H9 (cell line): ENCODE measurements at regions not wholly inside any gene's neighbourhood (a gene's known extent, or its start where the extent isn't known, plus 50 kb on each side); places are given as distances from the start of the nearest gene placed in this dataset.

Source experiments
- DNase-seq: peaks from one replicate; pipeline ENCODE4 v3.0.0-alpha.2; 2017
- H2AFZ ChIP-seq: one replicate; pipeline ENCODE4 v1.6.1; 2013; ENCODE audit warnings: mild to moderate bottlenecking, low read length, control low read depth, moderate library complexity
- H2AK5ac ChIP-seq: 2 replicates; pipeline ENCODE4 v1.6.1; 2013; ENCODE audit warnings: low read length, control low read depth, mixed read lengths; ENCODE audit not compliant: insufficient read length
- H2BK120ac ChIP-seq: one replicate; pipeline ENCODE4 v1.6.1; 2013; ENCODE audit warnings: low read depth, mild to moderate bottlenecking, low read length, control low read depth, inconsistent platforms; ENCODE audit not compliant: poor library complexity, severe bottlenecking
- H2BK12ac ChIP-seq: 2 replicates; pipeline ENCODE4 v1.6.1; 2013; ENCODE audit warnings: low read length, control low read depth, mixed read lengths, low read depth; ENCODE audit not compliant: insufficient read length
- H2BK15ac ChIP-seq: 2 replicates; pipeline ENCODE4 v1.6.1; 2013; ENCODE audit warnings: low read depth, low read length, control low read depth
- H2BK20ac ChIP-seq: one replicate; pipeline ENCODE4 v1.6.1; 2013; ENCODE audit warnings: low read depth, mild to moderate bottlenecking, low read length, control low read depth, inconsistent platforms; ENCODE audit not compliant: poor library complexity, severe bottlenecking
- H2BK5ac ChIP-seq: 2 replicates; pipeline ENCODE4 v1.6.1; 2013; ENCODE audit warnings: low read length, control low read depth, mixed read lengths; ENCODE audit not compliant: insufficient read length
- H3K14ac ChIP-seq: 2 replicates; pipeline ENCODE4 v1.6.1; 2013; ENCODE audit warnings: low read length, control low read depth; ENCODE audit not compliant: insufficient read depth
- H3K18ac ChIP-seq: 2 replicates; pipeline ENCODE4 v1.6.1; 2013; ENCODE audit warnings: low read depth, mild to moderate bottlenecking, mixed read lengths, low read length, control low read depth; ENCODE audit not compliant: insufficient read length
- H3K23ac ChIP-seq: 2 replicates; pipeline ENCODE4 v1.6.1; 2013; ENCODE audit warnings: low read length, control low read depth, mixed read lengths, low read depth; ENCODE audit not compliant: insufficient read length
- H3K23me2 ChIP-seq: 2 replicates; pipeline ENCODE4 v1.6.1; 2013; ENCODE audit warnings: low read depth, mild to moderate bottlenecking, mixed read lengths, low read length, control low read depth; ENCODE audit not compliant: insufficient read length, poor library complexity, severe bottlenecking
- H3K27ac ChIP-seq: 2 replicates; pipeline ENCODE4 v1.5.1; 2013; ENCODE audit warnings: low read length, control low read depth, mixed read lengths, low read depth; ENCODE audit not compliant: insufficient read length
- H3K27me3 ChIP-seq: 2 replicates; pipeline ENCODE4 v1.6.1; 2013; ENCODE audit warnings: low read length, control low read depth, inconsistent platforms; ENCODE audit not compliant: insufficient read depth
- H3K4ac ChIP-seq: 2 replicates; pipeline ENCODE4 v1.6.1; 2013; ENCODE audit warnings: low read depth, mild to moderate bottlenecking, control low read depth, inconsistent platforms, low read length, moderate library complexity
- H3K4me1 ChIP-seq: 2 replicates; pipeline ENCODE4 v1.6.1; 2013; ENCODE audit warnings: low read length, control low read depth, inconsistent platforms; ENCODE audit not compliant: insufficient read depth
- H3K4me2 ChIP-seq: 2 replicates; pipeline ENCODE4 v1.6.1; 2013; ENCODE audit warnings: low read length, control low read depth, mixed read lengths; ENCODE audit not compliant: insufficient read length, insufficient read depth
- H3K56ac ChIP-seq: 2 replicates; pipeline ENCODE4 v1.6.1; 2013; ENCODE audit warnings: low read depth, mild to moderate bottlenecking, mixed read lengths, low read length, control low read depth; ENCODE audit not compliant: insufficient read length
- H3K79me1 ChIP-seq: 2 replicates; pipeline ENCODE4 v1.6.1; 2013; ENCODE audit warnings: low read depth, mild to moderate bottlenecking, moderate library complexity, low read length, control low read depth, inconsistent platforms; ENCODE audit not compliant: insufficient read depth, poor library complexity, severe bottlenecking
- H3K79me2 ChIP-seq: 2 replicates; pipeline ENCODE4 v1.6.1; 2013; ENCODE audit warnings: low read length, control low read depth, inconsistent platforms; ENCODE audit not compliant: insufficient read depth
- H3K9ac ChIP-seq: 2 replicates; pipeline ENCODE4 v1.6.1; 2013; ENCODE audit warnings: low read length, control low read depth, mixed read lengths; ENCODE audit not compliant: insufficient read length; ENCODE audit errors: extremely low read depth
- H3K9me3 ChIP-seq: one replicate; pipeline ENCODE4 v1.6.1; 2013; ENCODE audit warnings: low read depth, low read length, inconsistent platforms; ENCODE audit not compliant: control insufficient read depth
- H3T11ph ChIP-seq: one replicate; pipeline ENCODE4 v1.6.1; 2013; ENCODE audit warnings: mild to moderate bottlenecking, low read length, control low read depth, inconsistent platforms
- H4K20me1 ChIP-seq: one replicate; pipeline ENCODE4 v1.6.1; 2013; ENCODE audit not compliant: control insufficient read depth, insufficient read length, insufficient read depth
- H4K5ac ChIP-seq: 2 replicates; pipeline ENCODE4 v1.6.1; 2013; ENCODE audit warnings: low read depth, mild to moderate bottlenecking, mixed read lengths, low read length, control low read depth; ENCODE audit not compliant: insufficient read length
- H4K8ac ChIP-seq: replicated peaks from 2 replicates; pipeline ENCODE4 v1.6.1; 2013; ENCODE audit warnings: low read length, control low read depth, mixed read lengths, low read depth; ENCODE audit not compliant: insufficient read length
- H4K91ac ChIP-seq: 2 replicates; pipeline ENCODE4 v1.6.1; 2013; ENCODE audit warnings: low read depth, mild to moderate bottlenecking, moderate library complexity, mixed read lengths, low read length, control low read depth; ENCODE audit not compliant: insufficient read length
- H3K27ac Mint-ChIP-seq, 3 experiments: 2 replicates in 2 of 3; 3 replicates in 1 of 3; pipeline ENCODE4 v1.8.0; 2020 to 2021; ENCODE audit warnings: mixed read lengths in 3 of 3, mild to moderate bottlenecking in 1 of 3, moderate library complexity in 1 of 3
- H3K27me3 Mint-ChIP-seq: 2 replicates; pipeline ENCODE4 v1.8.0; 2021; ENCODE audit warnings: low read depth, mild to moderate bottlenecking, moderate library complexity, mixed read lengths
- H3K36me3 Mint-ChIP-seq, 3 experiments: 2 replicates in 2 of 3; 3 replicates in 1 of 3; pipeline ENCODE4 v1.8.0; 2020 to 2021; ENCODE audit warnings: low read depth in 3 of 3, mixed read lengths in 3 of 3; ENCODE audit not compliant: insufficient read depth in 1 of 3
- H3K4me1 Mint-ChIP-seq, 2 experiments: 2 replicates each; pipeline ENCODE4 v1.8.0; 2020; ENCODE audit warnings: mixed read lengths in 2 of 2
- H3K4me3 Mint-ChIP-seq, 2 experiments: 2 replicates in 1 of 2; 3 replicates in 1 of 2; pipeline ENCODE4 v1.8.0; 2020 to 2021; ENCODE audit warnings: mild to moderate bottlenecking in 2 of 2, mixed read lengths in 2 of 2, moderate library complexity in 1 of 2
- H3K9me3 Mint-ChIP-seq, 2 experiments: 2 replicates in 1 of 2; 3 replicates in 1 of 2; pipeline ENCODE4 v1.8.0; 2020; ENCODE audit warnings: mild to moderate bottlenecking in 2 of 2, mixed read lengths in 2 of 2, moderate library complexity in 1 of 2
- WGBS: extraction: QIAGEN DNeasy Blood & Tissue Kit; methylation state at CpG from one replicate; pipeline ENCODE4 v1.1.7; 2013; ENCODE audit warnings: missing lambda C conversion rate, low lambda C conversion rate, mixed read lengths; ENCODE audit not compliant: insufficient read length; ENCODE audit errors: extremely low coverage; 5-methylcytosine and 5-hydroxymethylcytosine counted together
- TF ChIP-seq, protein P1 (sequence below): fragments of 200-600 bp; sonication (generic); conservative IDR thresholded peaks from 3 replicates; pipeline ENCODE4 v1.8.0; 2021; ENCODE audit warnings: antibody characterized with exemption, mild to moderate bottlenecking

DNA sequence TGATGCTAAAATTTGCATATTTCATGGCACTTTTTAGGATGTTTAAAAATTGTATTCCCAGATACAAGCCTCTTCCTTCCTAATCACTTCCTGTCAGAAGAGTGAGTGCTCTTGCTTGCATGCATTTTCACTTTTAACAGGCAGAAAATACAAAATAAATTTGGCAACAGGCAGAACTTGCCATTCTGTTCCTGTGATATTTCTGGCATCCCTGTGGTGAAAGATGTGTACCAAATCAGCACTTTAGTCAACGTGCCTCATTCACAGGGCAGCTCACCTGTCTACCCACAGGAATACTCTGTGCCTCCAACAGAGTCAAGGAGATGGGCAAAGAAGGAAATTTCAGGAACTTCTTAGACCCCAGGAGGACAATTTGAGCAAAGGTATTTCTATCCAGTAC is 360.9 kb downstream of the AKAIN1 start:
- Histone ChIP-seq H4K20me1 (no peaks in the 10 kb centered on the region), H3K4ac (no peak overlapping the region), H3K23me2 (no peaks in the 10 kb centered on the region), H4K91ac (no peak overlapping the region), H3K4me2 (no peak overlapping the region), H3K18ac (no peak overlapping the region), H4K8ac (no peak overlapping the region), H3K4me1 (no peaks in the 10 kb centered on the region), H3K9me3 (no peaks in the 10 kb centered on the region), H2AFZ (no peak overlapping the region), H2BK12ac (no peak overlapping the region), H3K56ac (no peak overlapping the region), H3K27me3 (no peaks in the 10 kb centered on the region), H3K79me2 (no peaks in the 10 kb centered on the region), H2AK5ac (no peak overlapping the region), H4K5ac (no peak overlapping the region), H3K27ac (no peak overlapping the region), H3K14ac (no peak overlapping the region), H3T11ph (no peak overlapping the region), H3K23ac (no peak overlapping the region), H3K9ac (no peak overlapping the region), H2BK20ac (no peak overlapping the region), H2BK15ac (no peak overlapping the region), H2BK5ac (no peak overlapping the region), H3K79me1 (no peaks in the 10 kb centered on the region), H2BK120ac (no peak overlapping the region)
- Mint-ChIP-seq H3K4me3 (no peak overlapping the region), H3K36me3 (no peaks in the 10 kb centered on the region; a peak in 1 of 7 replicates), H3K4me1 (peaks cover 15 to 18% of the 10 kb centered on the region in 2 experiments), H3K9me3 (no peaks in the 10 kb centered on the region), H3K27me3 (no peaks in the 10 kb centered on the region), H3K27ac (no peak overlapping the region)
- no CpG with 5 or more reads among the region's 1 CpG for WGBS
- TF ChIP-seq, protein P1, sequence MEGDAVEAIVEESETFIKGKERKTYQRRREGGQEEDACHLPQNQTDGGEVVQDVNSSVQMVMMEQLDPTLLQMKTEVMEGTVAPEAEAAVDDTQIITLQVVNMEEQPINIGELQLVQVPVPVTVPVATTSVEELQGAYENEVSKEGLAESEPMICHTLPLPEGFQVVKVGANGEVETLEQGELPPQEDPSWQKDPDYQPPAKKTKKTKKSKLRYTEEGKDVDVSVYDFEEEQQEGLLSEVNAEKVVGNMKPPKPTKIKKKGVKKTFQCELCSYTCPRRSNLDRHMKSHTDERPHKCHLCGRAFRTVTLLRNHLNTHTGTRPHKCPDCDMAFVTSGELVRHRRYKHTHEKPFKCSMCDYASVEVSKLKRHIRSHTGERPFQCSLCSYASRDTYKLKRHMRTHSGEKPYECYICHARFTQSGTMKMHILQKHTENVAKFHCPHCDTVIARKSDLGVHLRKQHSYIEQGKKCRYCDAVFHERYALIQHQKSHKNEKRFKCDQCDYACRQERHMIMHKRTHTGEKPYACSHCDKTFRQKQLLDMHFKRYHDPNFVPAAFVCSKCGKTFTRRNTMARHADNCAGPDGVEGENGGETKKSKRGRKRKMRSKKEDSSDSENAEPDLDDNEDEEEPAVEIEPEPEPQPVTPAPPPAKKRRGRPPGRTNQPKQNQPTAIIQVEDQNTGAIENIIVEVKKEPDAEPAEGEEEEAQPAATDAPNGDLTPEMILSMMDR: no peak
- DNase-seq: no peak
